B cell (primary cell): ENCODE measurements at regions not wholly inside any gene's neighbourhood (a gene's known extent, or its start where the extent isn't known, plus 50 kb on each side); places are given as distances from the start of the nearest gene placed in this dataset.
"Not testable (repeated sequence)": the region's sequence is repeated elsewhere in the genome, so short reads cannot be mapped to it uniquely, and the experiment has no call there.

Experiments
- ATAC-seq: fragments of 200-7000 bp; cut with Tn5 transposase; one replicate; pipeline ENCODE4 v1.10.0; 2021; ENCODE audit warnings: low read depth, mild to moderate bottlenecking, moderate number of reproducible peaks, moderate library complexity
- CTCF ChIA-PET: fragments of 350-600 bp; sonication (Branson Sonifier 250); formaldehyde crosslinking; loops from one replicate; lab custom pipeline; 2021; ENCODE audit warnings: antibody characterized with exemption, inconsistent platforms; lab: Charles Lee
- POLR2A ChIA-PET: fragments of 350-600 bp; sonication (Branson Sonifier 250); formaldehyde crosslinking; loops from one replicate; lab custom pipeline; 2021; ENCODE audit warnings: antibody characterized with exemption; lab: Charles Lee
- DNase-seq: peaks from one replicate; pipeline ENCODE4 v3.0.0; 2013
- H2AFZ ChIP-seq: 2 replicates; pipeline ENCODE4 v1.6.1; 2012; ENCODE audit warnings: mild to moderate bottlenecking, low read depth, low read length; ENCODE audit not compliant: insufficient read depth, poor library complexity, severe bottlenecking
- H3K27ac ChIP-seq, 2 donors: 1 replicate in 1 of 2; 2 replicates in 1 of 2; pipeline ENCODE4 v1.5.1; 2012 to 2013; ENCODE audit warnings: low read length in 2 of 2, mild to moderate bottlenecking in 2 of 2, moderate library complexity in 1 of 2
- H3K27me3 ChIP-seq, 4 experiments: fragments of 200-600 bp in 1 of 4; sonication (generic) in 1 of 4; replicated peaks in 1 of 4; 1 replicate in 2 of 4; 2 replicates in 2 of 4; pipeline versions ENCODE4 v1.6.1 to v1.7.0; 2013 to 2016; ENCODE audit warnings: low read length in 3 of 4, mild to moderate bottlenecking in 2 of 4, mixed read lengths in 1 of 4, moderate library complexity in 1 of 4; ENCODE audit not compliant: insufficient read depth in 4 of 4, control insufficient read depth in 3 of 4; ENCODE audit errors: control extremely low read depth in 1 of 4
- H3K36me3 ChIP-seq, 2 experiments: replicated peaks in 1 of 2; 1 replicate in 1 of 2; 2 replicates in 1 of 2; pipeline versions ENCODE4 v1.6.1 to v1.7.1; 2013; ENCODE audit warnings: low read length in 1 of 2; ENCODE audit not compliant: insufficient read depth in 2 of 2, control insufficient read depth in 1 of 2; ENCODE audit errors: control extremely low read depth in 1 of 2, extremely low read depth in 1 of 2
- H3K4me1 ChIP-seq, 2 donors: fragments of 200-600 bp in 1 of 2; sonication (generic) in 1 of 2; 1 replicate in 1 of 2; 2 replicates in 1 of 2; pipeline versions ENCODE4 v1.5.1 to v1.6.1; 2013 to 2017; ENCODE audit warnings: low read length in 2 of 2; ENCODE audit not compliant: control insufficient read depth in 2 of 2, insufficient read depth in 2 of 2
- H3K4me2 ChIP-seq: replicated peaks from 2 replicates; pipeline ENCODE3; 2012; ENCODE audit warnings: mild to moderate bottlenecking, low read depth, low read length; ENCODE audit not compliant: poor library complexity, severe bottlenecking
- H3K4me3 ChIP-seq, 5 experiments: fragments of 200-600 bp in 1 of 5; sonication (generic) in 1 of 5; 1 replicate in 3 of 5; 2 replicates in 2 of 5; pipeline versions ENCODE4 v1.5.1 to v1.7.0; 2011 to 2016; ENCODE audit warnings: low read length in 4 of 5, mild to moderate bottlenecking in 4 of 5, low read depth in 2 of 5, control low read depth in 1 of 5, moderate library complexity in 1 of 5; ENCODE audit not compliant: insufficient read depth in 1 of 5; ENCODE audit errors: control extremely low read depth in 1 of 5, extremely low read depth in 1 of 5
- H3K79me2 ChIP-seq: fragments of 200-600 bp; sonication (generic); one replicate; pipeline ENCODE4 v1.6.0; 2016; ENCODE audit warnings: low read length; ENCODE audit not compliant: control insufficient read depth, insufficient read depth
- H3K9ac ChIP-seq: fragments of 200-600 bp; sonication (generic); 2 replicates; pipeline ENCODE4 v1.6.1; 2017; ENCODE audit warnings: mild to moderate bottlenecking, low read length, moderate library complexity
- H3K9me3 ChIP-seq, 3 donors: one replicate each; pipeline versions ENCODE4 v1.6.1 to v1.7.1; 2013; ENCODE audit warnings: low read length in 2 of 3; ENCODE audit not compliant: control insufficient read depth in 2 of 3, insufficient read depth in 1 of 3; ENCODE audit errors: control extremely low read depth in 1 of 3
- H4K20me1 ChIP-seq: 2 replicates; pipeline ENCODE4 v1.6.0; 2012; ENCODE audit warnings: mild to moderate bottlenecking, low read length; ENCODE audit not compliant: insufficient read depth, control insufficient read depth, poor library complexity, severe bottlenecking
- H3K27ac Mint-ChIP-seq: one replicate; pipeline ENCODE4 v1.8.0; 2021; ENCODE audit warnings: mixed read lengths
- H3K27me3 Mint-ChIP-seq: one replicate; pipeline ENCODE4 v1.8.0; 2021; ENCODE audit warnings: mixed read lengths
- H3K4me1 Mint-ChIP-seq: one replicate; pipeline ENCODE4 v1.8.0; 2021; ENCODE audit warnings: mixed read lengths
- H3K4me3 Mint-ChIP-seq: one replicate; pipeline ENCODE4 v1.8.0; 2021; ENCODE audit warnings: mixed read lengths
- H3K9me3 Mint-ChIP-seq: one replicate; pipeline ENCODE4 v1.8.0; 2022; ENCODE audit warnings: mixed read lengths; ENCODE audit not compliant: insufficient read depth
- CTCF ChIP-seq: fragments of 200-600 bp; IDR thresholded peaks from one replicate; pipeline ENCODE4 v1.8.0; 2022; ENCODE audit warnings: antibody characterized with exemption, mild to moderate bottlenecking
- EZH2 ChIP-seq: IDR thresholded peaks from 2 replicates; pipeline ENCODE4 v1.6.1; 2012; ENCODE audit warnings: borderline replicate concordance, low read depth, mild to moderate bottlenecking, moderate library complexity, low read length; ENCODE audit not compliant: insufficient read depth, poor library complexity, severe bottlenecking
- WGBS: methylation state at CpG from one replicate; pipeline ENCODE4 v1.1.5; 2013; ENCODE audit warnings: missing lambda C conversion rate; ENCODE audit not compliant: insufficient coverage; 5-methylcytosine and 5-hydroxymethylcytosine counted together
- intact Hi-C: fragments of 100-400 bp; cut with micrococcal nuclease; formaldehyde crosslinking; loops from one replicate; pipeline ENCODE4 v1.10.0; 2022

GRCh38 chr17:20721171-20721570 lies 141.6 kb downstream of the CDRT15L2 start:
- Histone ChIP-seq H3K27me3 (no peaks in the 10 kb centered on the region), H4K20me1 (no peaks in the 10 kb centered on the region), H3K27ac (no peak overlapping the region), H3K4me3 (no peak overlapping the region), H2AFZ (no peak overlapping the region), H3K79me2 (no peaks in the 10 kb centered on the region), H3K4me2 (no peak overlapping the region), H3K9ac (no peak overlapping the region), H3K36me3 (no peaks in the 10 kb centered on the region), H3K4me1 (peaks cover 0 to 15% of the 10 kb centered on the region in 2 donors), H3K9me3 (no peaks in the 10 kb centered on the region)
- Mint-ChIP-seq H3K4me1 (peaks cover 16% of the 10 kb centered on the region), H3K4me3 (no peak overlapping the region), H3K27ac (no peak overlapping the region), H3K9me3 (peaks cover 3% of the 10 kb centered on the region), H3K27me3 (no peaks in the 10 kb centered on the region)
- WGBS = 100% methylated on average over 1 of the region's 5 CpGs
- intact Hi-C loops = no loop called here
- TF ChIP-seq EZH2 (no peak), CTCF (no peak)
- ChIA-PET CTCF (no interaction called here), POLR2A (interaction anchor here (0.6 kb wide), 1 partner anchor 41 kb away, joined by 8 read pairs; no protein-coding TSS in a partner anchor)
- DNase-seq (no peak), ATAC-seq (no peak)

- H3K4me3 Mint-ChIP-seq, H3K27me3 ChIP-seq, H3K27ac ChIP-seq, H3K9ac ChIP-seq, H3K4me2 ChIP-seq, H3K27ac Mint-ChIP-seq, H3K9me3 Mint-ChIP-seq, H2AFZ ChIP-seq, H3K9me3 ChIP-seq, H3K27me3 Mint-ChIP-seq, CTCF ChIA-PET, ATAC-seq, H3K4me3 ChIP-seq, H4K20me1 ChIP-seq, H3K79me2 ChIP-seq, intact Hi-C loops, H3K36me3 ChIP-seq, DNase-seq: not testable (repeated sequence)
- POLR2A ChIA-PET = interaction anchor here (1.0 kb wide), 1 partner anchor 20 kb away, joined by 3 read pairs; no protein-coding TSS in a partner anchor
- H3K4me1 ChIP-seq = peaks cover 0 to 26% of the 10 kb centered on the region in 2 donors
- peaks cover 30% of the 10 kb centered on the region for H3K4me1 Mint-ChIP-seq
- WGBS = no CpG with 5 or more reads among the region's 1 CpG
These were observed 144.9 kb downstream of the CDRT15L2 start for GRCh38 chr17:20724391-20724790.

- CTCF ChIA-PET, H3K9me3 ChIP-seq, H3K79me2 ChIP-seq, POLR2A ChIA-PET, H3K27me3 ChIP-seq, ATAC-seq, H3K27ac Mint-ChIP-seq, H3K9me3 Mint-ChIP-seq, H4K20me1 ChIP-seq, H3K36me3 ChIP-seq, H3K9ac ChIP-seq, H3K27me3 Mint-ChIP-seq, H3K27ac ChIP-seq, H3K4me3 ChIP-seq, H3K4me3 Mint-ChIP-seq, intact Hi-C loops, H3K4me2 ChIP-seq, H2AFZ ChIP-seq: not testable (repeated sequence)
- DNase-seq = peak; percentile 9
- peaks cover 0 to 26% of the 10 kb centered on the region in 2 donors for H3K4me1 ChIP-seq
- H3K4me1 Mint-ChIP-seq = peaks cover 30% of the 10 kb centered on the region
- no CpG with 5 or more reads among the region's 7 CpGs for WGBS
These were observed 147.7 kb downstream of the CDRT15L2 start for GRCh38 chr17:20727201-20727600.
